GM12878 (cell line): ENCODE measurements at regions not wholly inside any gene's neighbourhood (a gene's known extent, or its start where the extent isn't known, plus 50 kb on each side); places are given as distances from the start of the nearest gene placed in this dataset.

Experiments
- CREB1 ChIP-seq: IDR thresholded peaks from 2 replicates; pipeline ENCODE4 v1.6.1; 2012; ENCODE audit warnings: low read depth, mild to moderate bottlenecking, inconsistent platforms
- CTCF ChIP-seq, 3 experiments: IDR thresholded peaks in 2 of 3; conservative IDR thresholded peaks in 1 of 3; 2 replicates each; pipeline ENCODE4 v1.5.1; 2011; ENCODE audit warnings: low read depth in 3 of 3, low read length in 3 of 3, mild to moderate bottlenecking in 3 of 3, control low read depth in 2 of 3, moderate library complexity in 2 of 3, inconsistent platforms in 1 of 3, mixed read lengths in 1 of 3; ENCODE audit not compliant: control insufficient read depth in 2 of 3, insufficient read depth in 1 of 3; ENCODE audit errors: extremely low read depth in 1 of 3
- POLR2A ChIP-seq: IDR thresholded peaks from 2 replicates; pipeline ENCODE4 v1.6.1; 2011; ENCODE audit warnings: low read depth, mild to moderate bottlenecking, low read length
- POLR2AphosphoS5 ChIP-seq: IDR thresholded peaks from 2 replicates; pipeline ENCODE4 v1.6.1; 2011; ENCODE audit warnings: mild to moderate bottlenecking, low read length, inconsistent platforms
- SPI1 ChIP-seq: IDR thresholded peaks from 2 replicates; pipeline ENCODE4 v1.6.1; 2011; ENCODE audit warnings: low read depth, mild to moderate bottlenecking, low read length, moderate library complexity, borderline replicate concordance; ENCODE audit not compliant: insufficient read depth
- SUZ12 ChIP-seq: fragments of 200-600 bp; sonication (generic); IDR thresholded peaks from one replicate; pipeline ENCODE4 v1.6.1; 2018; ENCODE audit warnings: antibody characterized with exemption, mild to moderate bottlenecking; ENCODE audit not compliant: unreplicated experiment
- TCF12 ChIP-seq: IDR thresholded peaks from 2 replicates; pipeline ENCODE4 v1.6.1; 2011; ENCODE audit warnings: low read depth, mild to moderate bottlenecking, low read length

GRCh38 chr1:172827301-172827700, 168.4 kb downstream of the FASLG start:
- TF ChIP-seq SPI1, result no peak
- TF ChIP-seq POLR2AphosphoS5, result no peak
- no peak for TF ChIP-seq SUZ12
- TF ChIP-seq CTCF (IDR thresholded peaks at IDR 0.05 in 2 of 3, conservative IDR thresholded peaks at IDR 0.05 in 1 of 3; ENCODE audit: control insufficient read depth in 2 of 3, extremely low read depth in 1 of 3, insufficient read depth in 1 of 3, low read depth in 3 of 3, low read length in 3 of 3), result no peak
- no peak for TF ChIP-seq TCF12
- no peak for TF ChIP-seq CREB1
- no peak for TF ChIP-seq POLR2A
